HepG2 (cell line): ENCODE measurements at regions not wholly inside any gene's neighbourhood (a gene's known extent, or its start where the extent isn't known, plus 50 kb on each side); places are given as distances from the start of the nearest gene placed in this dataset.
A peak's percentile ranks its signal among the peaks of the same experiment; 100 is the strongest.

Experiments used
- ATAC-seq: fragments of 200-7000 bp; cut with Tn5 transposase; 3 replicates; pipeline ENCODE4 v1.9.1; 2020; ENCODE audit warnings: mild to moderate bottlenecking, moderate library complexity
- BruUV-seq: library from RNA; stranded (reverse); fragments of 400-500 nt; replicated peaks from 2 replicates; lab custom pipeline; 2021; lab: Mats Ljungman, UMichigan
- CTCF ChIA-PET: fragments of 300-600 bp; formaldehyde crosslinking; extraction: SDS; loops from one replicate; lab custom pipeline; 2021; ENCODE audit warnings: low total read pairs, inconsistent platforms, low intra/inter-chr PET ratio; lab: Yijun Ruan, JAX
- POLR2A ChIA-PET: fragments of 350-600 bp; sonication (Branson Sonifier 250); formaldehyde crosslinking; loops from one replicate; lab custom pipeline; 2020; ENCODE audit warnings: antibody characterized with exemption, inconsistent platforms; lab: Yijun Ruan, JAX
- DNase-seq: peaks from one replicate; pipeline ENCODE4 v3.0.0-alpha.2; 2015; ENCODE audit warnings: low spot score
- FAIRE-seq: peaks from 3 replicates; lab custom pipeline; 2011; peaks lifted over from hg19 to GRCh38; lab: Jason Lieb, UNC
- H2AFZ ChIP-seq: one replicate; pipeline ENCODE4 v1.6.1; 2011; ENCODE audit warnings: low read length, inconsistent platforms
- H3K27ac ChIP-seq: fragments of 300-600 bp; 3 replicates; pipeline ENCODE4 v1.8.0; 2011; ENCODE audit warnings: mixed run types, mild to moderate bottlenecking, mixed read lengths, low read length, inconsistent platforms; ENCODE audit not compliant: insufficient read depth; ENCODE audit errors: extremely low read length
- H3K27me3 ChIP-seq, 2 experiments: fragments of 200-600 bp in 1 of 2; 2 replicates in 1 of 2; 3 replicates in 1 of 2; pipeline versions ENCODE4 v1.6.0 to v1.8.0; 2011; ENCODE audit warnings: low read length in 2 of 2, mild to moderate bottlenecking in 2 of 2, moderate library complexity in 2 of 2, inconsistent platforms in 1 of 2; ENCODE audit not compliant: insufficient read depth in 2 of 2, control insufficient read depth in 1 of 2
- H3K36me3 ChIP-seq, 2 experiments: fragments of 200-600 bp in 1 of 2; replicated peaks in 1 of 2; 2 replicates in 1 of 2; 3 replicates in 1 of 2; pipeline versions ENCODE4 v1.5.1 to v1.8.0; 2011; ENCODE audit warnings: low read length in 2 of 2, inconsistent platforms in 1 of 2; ENCODE audit not compliant: insufficient read depth in 2 of 2, control insufficient read depth in 1 of 2
- H3K4me1 ChIP-seq: 2 replicates; pipeline ENCODE4 v1.5.1; 2012; ENCODE audit warnings: low read length, inconsistent platforms; ENCODE audit not compliant: insufficient read depth
- H3K4me2 ChIP-seq: 2 replicates; pipeline ENCODE4 v1.6.0; 2011; ENCODE audit warnings: low read depth, low read length, inconsistent platforms
- H3K4me3 ChIP-seq, 3 experiments: fragments of 200-600 bp in 1 of 3; sonication (generic), shearing (Covaris generic) in 1 of 3; replicated peaks in 1 of 3; 2 replicates each; pipeline ENCODE4 v1.5.1; 2011 to 2016; ENCODE audit warnings: low read length in 3 of 3, inconsistent platforms in 2 of 3, low read depth in 2 of 3, mild to moderate bottlenecking in 2 of 3, control low read depth in 1 of 3, mixed read lengths in 1 of 3; ENCODE audit not compliant: insufficient read depth in 1 of 3
- H3K79me2 ChIP-seq: one replicate; pipeline ENCODE4 v1.6.1; 2011; ENCODE audit warnings: low read length, inconsistent platforms; ENCODE audit not compliant: insufficient read depth
- H3K9ac ChIP-seq: 2 replicates; pipeline ENCODE4 v1.6.0; 2011; ENCODE audit warnings: mild to moderate bottlenecking, low read depth, low read length, inconsistent platforms; ENCODE audit not compliant: insufficient read depth
- H3K9me3 ChIP-seq: 2 replicates; pipeline ENCODE4 v1.5.1; 2012; ENCODE audit warnings: mild to moderate bottlenecking, low read length
- H4K20me1 ChIP-seq: 2 replicates; pipeline ENCODE4 v1.6.0; 2011; ENCODE audit warnings: inconsistent platforms, mild to moderate bottlenecking, low read length, moderate library complexity; ENCODE audit not compliant: insufficient read depth
- ATF7-NPFF ChIP-seq: sonication (generic); formaldehyde crosslinking; IDR thresholded peaks from 2 replicates; pipeline ENCODE4 v1.8.1; 2023; ENCODE audit warnings: mild to moderate bottlenecking, low read depth, missing genetic modification reagents, moderate library complexity
- CHD4 ChIP-seq: fragments of 200-600 bp; sonication (generic); IDR thresholded peaks from 2 replicates; pipeline ENCODE4 v1.7.0; 2017; ENCODE audit warnings: mild to moderate bottlenecking, low read length, borderline replicate concordance
- FOXP1 ChIP-seq, 2 experiments: fragments of 450-650 bp in 1 of 2; IDR thresholded peaks; 2 replicates each; pipeline ENCODE4 v1.6.1; 2017 to 2018; ENCODE audit warnings: antibody characterized with exemption in 1 of 2
- KLF9 ChIP-seq: IDR thresholded peaks from 2 replicates; pipeline ENCODE4 v1.6.1; 2016; ENCODE audit warnings: low read depth
- MEIS2 ChIP-seq: sonication (generic); formaldehyde crosslinking; IDR thresholded peaks from 2 replicates; pipeline ENCODE4 v1.9.0; 2021; ENCODE audit warnings: mild to moderate bottlenecking, missing genetic modification reagents
- MTF1 ChIP-seq: sonication (generic); formaldehyde crosslinking; IDR thresholded peaks from 2 replicates; pipeline ENCODE4 v1.5.0; 2020; ENCODE audit warnings: missing genetic modification reagents
- RBAK ChIP-seq: sonication (generic); formaldehyde crosslinking; IDR thresholded peaks from 2 replicates; pipeline ENCODE4 v1.5.1; 2020; ENCODE audit warnings: mild to moderate bottlenecking, missing genetic modification reagents
- REXO4 ChIP-seq: sonication (generic); formaldehyde crosslinking; IDR thresholded peaks from 2 replicates; pipeline ENCODE4 v1.8.0; 2022; ENCODE audit warnings: missing genetic modification reagents, mild to moderate bottlenecking, borderline replicate concordance
- SIN3B ChIP-seq: fragments of 150-350 bp; IDR thresholded peaks from 2 replicates; pipeline ENCODE4 v1.6.1; 2014; ENCODE audit warnings: low read length
- TBL1XR1 ChIP-seq: fragments of 150-350 bp; IDR thresholded peaks from 2 replicates; pipeline ENCODE4 v1.6.1; 2014; ENCODE audit warnings: borderline replicate concordance, low read length; ENCODE audit not compliant: partially characterized antibody
- ZNF468 ChIP-seq: sonication (generic); formaldehyde crosslinking; IDR thresholded peaks from 2 replicates; pipeline ENCODE4 v1.8.0; 2022; ENCODE audit warnings: mild to moderate bottlenecking, moderate library complexity, missing genetic modification reagents
- ZNF550 ChIP-seq: sonication (generic); formaldehyde crosslinking; IDR thresholded peaks from 2 replicates; pipeline ENCODE4 v1.4.0; 2020; ENCODE audit warnings: mild to moderate bottlenecking, missing genetic modification reagents, borderline replicate concordance
- ZNF761 ChIP-seq: sonication (generic); formaldehyde crosslinking; conservative IDR thresholded peaks from 2 replicates; pipeline ENCODE4 v1.4.0; 2020; ENCODE audit warnings: mild to moderate bottlenecking, missing genetic modification reagents
- ZNF776 ChIP-seq: sonication (generic); formaldehyde crosslinking; IDR thresholded peaks from 2 replicates; pipeline ENCODE4 v1.4.0; 2020; ENCODE audit warnings: mild to moderate bottlenecking, missing genetic modification reagents
- WGBS: methylation state at CpG from one replicate; pipeline ENCODE4 v1.1.6; 2017; ENCODE audit warnings: low lambda C conversion rate; 5-methylcytosine and 5-hydroxymethylcytosine counted together
- in situ Hi-C: cut with HindIII; loops from 2 replicates; pipeline ENCODE4 v1.10.0; 2017; ENCODE audit warnings: low pct_unique_long_range_greater_than_20kb; ENCODE audit not compliant: extremely low pct_ligation_motif_present
- intact Hi-C: fragments of 100-400 bp; cut with micrococcal nuclease; formaldehyde crosslinking; loops from one replicate; pipeline ENCODE4 v1.10.0; 2022; ENCODE audit not compliant: unreplicated experiment
- TF ChIP-seq, protein P1 (sequence below): sonication (generic); formaldehyde crosslinking; IDR thresholded peaks from 2 replicates; pipeline ENCODE4 v1.8.1; 2023; ENCODE audit warnings: mild to moderate bottlenecking, missing genetic modification reagents
- TF ChIP-seq, protein P2 (sequence below): IDR thresholded peaks from 2 replicates; pipeline ENCODE4 v1.6.1; 2018; ENCODE audit warnings: missing genetic modification reagents, mild to moderate bottlenecking, missing compliant biosample characterization

DNA sequence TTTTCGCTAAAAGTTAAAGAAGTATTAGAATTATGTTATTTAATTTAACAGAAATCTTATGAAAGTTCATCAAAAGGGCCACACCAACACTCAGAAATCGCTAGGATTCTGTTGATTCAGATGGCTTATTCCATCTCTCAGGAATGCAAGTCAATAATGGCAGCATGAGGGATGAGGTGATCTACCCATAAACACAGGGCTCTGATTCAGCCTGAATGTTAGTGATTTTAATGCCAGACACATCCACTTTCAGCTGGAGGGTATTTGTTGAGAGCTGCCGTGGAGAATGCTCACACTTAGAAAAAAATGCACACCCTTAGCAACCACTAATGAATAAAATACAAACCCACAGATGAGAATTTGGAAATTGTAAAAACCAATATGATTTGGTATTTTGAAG, 173.3 kb upstream of the ERBB4 start:
- H3K9me3 ChIP-seq = no peaks in the 10 kb centered on the region
- WGBS = 2% methylated on average over 3 of the region's 3 CpGs

More for the DNA sequence above, 173.3 kb upstream of the ERBB4 start:
- no peak for FAIRE-seq
- intact Hi-C loops = no loop called here
- H3K4me1 ChIP-seq = no peaks in the 10 kb centered on the region
- no peaks in the 10 kb centered on the region for H3K27me3 ChIP-seq
- no peak overlapping the region for H3K4me3 ChIP-seq
- no peak overlapping the region for H3K4me2 ChIP-seq
- no peak overlapping the region for H3K27ac ChIP-seq
- POLR2A ChIA-PET = no interaction called here
- H3K36me3 ChIP-seq = no peaks in the 10 kb centered on the region
- no peak overlapping the region for H3K9ac ChIP-seq
- ATAC-seq = no peak
- no peaks in the 10 kb centered on the region for H4K20me1 ChIP-seq
- no peak for DNase-seq
- H2AFZ ChIP-seq = peak overlapping the region; percentile 39
- TF ChIP-seq SIN3B = no peak
- no peak for TF ChIP-seq ZNF776 (CRISPR knock-in tag)
- TF ChIP-seq CHD4 = no peak
- TF ChIP-seq KLF9 (CRISPR knock-in tag) = no peak
- TF ChIP-seq MTF1 (CRISPR knock-in tag) = no peak
- TF ChIP-seq REXO4 (CRISPR knock-in tag) = no peak
- TF ChIP-seq ZNF761 = no peak
- no peak for TF ChIP-seq ZNF550 (CRISPR knock-in tag)
- no peak for TF ChIP-seq ZNF468 (CRISPR knock-in tag)
- TF ChIP-seq, protein P1, sequence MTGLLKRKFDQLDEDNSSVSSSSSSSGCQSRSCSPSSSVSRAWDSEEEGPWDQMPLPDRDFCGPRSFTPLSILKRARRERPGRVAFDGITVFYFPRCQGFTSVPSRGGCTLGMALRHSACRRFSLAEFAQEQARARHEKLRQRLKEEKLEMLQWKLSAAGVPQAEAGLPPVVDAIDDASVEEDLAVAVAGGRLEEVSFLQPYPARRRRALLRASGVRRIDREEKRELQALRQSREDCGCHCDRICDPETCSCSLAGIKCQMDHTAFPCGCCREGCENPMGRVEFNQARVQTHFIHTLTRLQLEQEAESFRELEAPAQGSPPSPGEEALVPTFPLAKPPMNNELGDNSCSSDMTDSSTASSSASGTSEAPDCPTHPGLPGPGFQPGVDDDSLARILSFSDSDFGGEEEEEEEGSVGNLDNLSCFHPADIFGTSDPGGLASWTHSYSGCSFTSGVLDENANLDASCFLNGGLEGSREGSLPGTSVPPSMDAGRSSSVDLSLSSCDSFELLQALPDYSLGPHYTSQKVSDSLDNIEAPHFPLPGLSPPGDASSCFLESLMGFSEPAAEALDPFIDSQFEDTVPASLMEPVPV (CRISPR knock-in tag) = no peak
- no peak for TF ChIP-seq ATF7-NPFF (CRISPR knock-in tag)
- no peak for TF ChIP-seq MEIS2
- TF ChIP-seq TBL1XR1 = no peak
- TF ChIP-seq, protein P2, sequence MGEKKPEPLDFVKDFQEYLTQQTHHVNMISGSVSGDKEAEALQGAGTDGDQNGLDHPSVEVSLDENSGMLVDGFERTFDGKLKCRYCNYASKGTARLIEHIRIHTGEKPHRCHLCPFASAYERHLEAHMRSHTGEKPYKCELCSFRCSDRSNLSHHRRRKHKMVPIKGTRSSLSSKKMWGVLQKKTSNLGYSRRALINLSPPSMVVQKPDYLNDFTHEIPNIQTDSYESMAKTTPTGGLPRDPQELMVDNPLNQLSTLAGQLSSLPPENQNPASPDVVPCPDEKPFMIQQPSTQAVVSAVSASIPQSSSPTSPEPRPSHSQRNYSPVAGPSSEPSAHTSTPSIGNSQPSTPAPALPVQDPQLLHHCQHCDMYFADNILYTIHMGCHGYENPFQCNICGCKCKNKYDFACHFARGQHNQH (CRISPR knock-in tag) = no peak
- no peak for TF ChIP-seq RBAK (CRISPR knock-in tag)
- no peak for TF ChIP-seq FOXP1 (IDR thresholded peaks at IDR 0.05)
- no peak for TF ChIP-seq FOXP1 (CRISPR knock-in tag; IDR thresholded peaks at IDR 0.05)
- in situ Hi-C loops = no loop called here
- BruUV-seq = no TSS peak
- CTCF ChIA-PET = no interaction called here
- H3K79me2 ChIP-seq = no peaks in the 10 kb centered on the region
